SU-DHL-6 (cell line): ENCODE measurements at regions not wholly inside any gene's neighbourhood (a gene's known extent, or its start where the extent isn't known, plus 50 kb on each side); places are given as distances from the start of the nearest gene placed in this dataset.

Experiments
- CTCF ChIP-seq: fragments of 200-600 bp; sonication (generic); IDR thresholded peaks from one replicate; pipeline ENCODE4 v1.5.1; 2017; ENCODE audit warnings: antibody characterized with exemption, mild to moderate bottlenecking, low read length, moderate library complexity; ENCODE audit not compliant: insufficient read depth, poor library complexity, severe bottlenecking
- EZH2phosphoT487 ChIP-seq: fragments of 200-600 bp; sonication (generic), shearing (Covaris generic); conservative IDR thresholded peaks from 2 replicates; pipeline ENCODE4 v1.6.1; 2018; ENCODE audit warnings: mild to moderate bottlenecking, antibody characterized with exemption, low read length, moderate library complexity, mixed read lengths

DNA sequence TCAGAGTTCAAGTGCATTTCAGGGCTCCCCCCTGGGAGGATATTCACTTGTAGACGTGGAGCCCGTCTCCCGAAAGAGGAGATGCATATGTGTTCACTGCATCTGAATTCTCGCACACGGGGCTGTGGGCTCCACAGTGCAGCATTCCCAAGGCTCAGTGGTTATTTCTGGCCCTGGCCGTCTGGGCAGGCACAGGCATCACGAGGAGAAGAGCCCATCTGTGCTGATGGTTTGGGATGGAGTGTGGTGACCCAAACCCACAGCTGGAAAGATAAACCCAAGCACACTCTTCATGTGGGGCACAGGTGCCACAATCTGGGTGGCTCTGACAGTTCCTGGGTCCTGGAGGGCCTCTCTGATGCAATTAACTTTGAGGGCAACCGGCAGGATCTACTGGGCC lies 242.1 kb downstream of the TSHZ3 start:
- TF ChIP-seq CTCF: no peak
- no peak for TF ChIP-seq EZH2phosphoT487
